KMS-11 (cell line): ENCODE measurements at regions not wholly inside any gene's neighbourhood (a gene's known extent, or its start where the extent isn't known, plus 50 kb on each side); places are given as distances from the start of the nearest gene placed in this dataset.

Source experiments
- H2AFZ ChIP-seq: fragments of 200-600 bp; sonication (generic); 2 replicates; pipeline ENCODE4 v1.6.1; 2016; ENCODE audit warnings: antibody characterized with exemption, mixed run types, low read depth
- H3K27ac ChIP-seq: fragments of 200-600 bp; sonication (generic); 2 replicates; pipeline ENCODE4 v1.6.1; 2016; ENCODE audit warnings: mild to moderate bottlenecking, mixed run types
- H3K27me3 ChIP-seq: fragments of 200-600 bp; sonication (generic); 2 replicates; pipeline ENCODE4 v1.6.1; 2017; ENCODE audit warnings: mild to moderate bottlenecking, low read depth, mixed run types, moderate library complexity; ENCODE audit not compliant: insufficient read depth
- H3K36me3 ChIP-seq: fragments of 200-600 bp; sonication (generic); 2 replicates; pipeline ENCODE4 v1.6.1; 2017; ENCODE audit warnings: mild to moderate bottlenecking, mixed run types; ENCODE audit not compliant: insufficient read depth
- H3K4me1 ChIP-seq: fragments of 200-600 bp; sonication (generic); 2 replicates; pipeline ENCODE4 v1.6.1; 2016; ENCODE audit warnings: mild to moderate bottlenecking, low read depth, mixed run types; ENCODE audit not compliant: poor library complexity, severe bottlenecking
- H3K4me2 ChIP-seq: fragments of 200-600 bp; sonication (generic); 2 replicates; pipeline ENCODE4 v1.7.0; 2016; ENCODE audit warnings: mild to moderate bottlenecking, mixed run types
- H3K4me3 ChIP-seq: fragments of 200-600 bp; sonication (generic); IDR thresholded peaks from 2 replicates; pipeline ENCODE4 v1.6.1; 2017; ENCODE audit warnings: low read depth, low read length, mixed read lengths; ENCODE audit not compliant: insufficient read depth
- H3K79me2 ChIP-seq: fragments of 200-600 bp; sonication (generic); 2 replicates; pipeline ENCODE4 v1.6.1; 2016; ENCODE audit warnings: low read depth, mixed run types; ENCODE audit not compliant: insufficient read depth
- H3K9ac ChIP-seq: fragments of 200-600 bp; sonication (generic); 2 replicates; pipeline ENCODE4 v1.6.1; 2016; ENCODE audit warnings: mild to moderate bottlenecking, mixed run types
- H4K20me1 ChIP-seq: fragments of 200-600 bp; sonication (generic); 2 replicates; pipeline ENCODE4 v1.6.1; 2016; ENCODE audit warnings: mild to moderate bottlenecking, mixed run types; ENCODE audit not compliant: insufficient read depth
- TF ChIP-seq, protein P1 (sequence below): fragments of 200-600 bp; sonication (generic); conservative IDR thresholded peaks from 2 replicates; pipeline ENCODE4 v1.6.1; 2017; ENCODE audit warnings: low read depth, mild to moderate bottlenecking, antibody characterized with exemption, low read length, moderate library complexity, mixed read lengths

DNA sequence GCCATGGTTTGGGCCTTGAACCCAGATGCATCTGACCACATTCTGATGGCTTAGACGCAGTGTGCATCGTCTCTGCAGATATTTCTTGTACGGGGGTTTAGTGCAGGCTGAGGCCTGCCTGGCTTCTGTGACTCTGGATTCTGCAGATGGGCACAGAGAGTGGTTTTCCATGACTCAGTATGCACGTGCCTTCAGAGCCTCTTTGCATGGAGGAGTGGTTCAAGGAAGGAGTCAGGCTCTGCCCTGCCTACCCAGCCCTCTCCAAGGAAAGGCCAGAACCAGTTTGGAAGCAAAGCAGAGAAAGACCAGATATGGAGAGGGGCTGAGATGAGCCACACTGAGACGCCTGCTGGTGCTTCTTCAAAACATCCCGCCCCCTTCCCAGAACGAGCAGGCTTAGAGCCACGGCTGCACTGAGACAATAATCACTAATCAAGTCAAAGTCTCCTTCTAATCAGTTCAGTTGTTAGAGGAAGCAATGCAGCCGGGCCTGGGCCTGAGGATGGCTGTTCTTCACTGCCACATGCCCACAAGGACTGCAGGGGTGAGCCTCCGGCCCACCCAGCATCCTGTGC, 308.9 kb downstream of the NXPE2 start:
- H3K4me2 ChIP-seq, result no peak overlapping the region
- no peak overlapping the region for H3K27ac ChIP-seq
- no peak overlapping the region for H3K9ac ChIP-seq
- H2AFZ ChIP-seq, result no peak overlapping the region
- H3K36me3 ChIP-seq, result no peaks in the 10 kb centered on the region
- TF ChIP-seq, protein P1, sequence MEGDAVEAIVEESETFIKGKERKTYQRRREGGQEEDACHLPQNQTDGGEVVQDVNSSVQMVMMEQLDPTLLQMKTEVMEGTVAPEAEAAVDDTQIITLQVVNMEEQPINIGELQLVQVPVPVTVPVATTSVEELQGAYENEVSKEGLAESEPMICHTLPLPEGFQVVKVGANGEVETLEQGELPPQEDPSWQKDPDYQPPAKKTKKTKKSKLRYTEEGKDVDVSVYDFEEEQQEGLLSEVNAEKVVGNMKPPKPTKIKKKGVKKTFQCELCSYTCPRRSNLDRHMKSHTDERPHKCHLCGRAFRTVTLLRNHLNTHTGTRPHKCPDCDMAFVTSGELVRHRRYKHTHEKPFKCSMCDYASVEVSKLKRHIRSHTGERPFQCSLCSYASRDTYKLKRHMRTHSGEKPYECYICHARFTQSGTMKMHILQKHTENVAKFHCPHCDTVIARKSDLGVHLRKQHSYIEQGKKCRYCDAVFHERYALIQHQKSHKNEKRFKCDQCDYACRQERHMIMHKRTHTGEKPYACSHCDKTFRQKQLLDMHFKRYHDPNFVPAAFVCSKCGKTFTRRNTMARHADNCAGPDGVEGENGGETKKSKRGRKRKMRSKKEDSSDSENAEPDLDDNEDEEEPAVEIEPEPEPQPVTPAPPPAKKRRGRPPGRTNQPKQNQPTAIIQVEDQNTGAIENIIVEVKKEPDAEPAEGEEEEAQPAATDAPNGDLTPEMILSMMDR, result no peak
- no peaks in the 10 kb centered on the region for H3K4me1 ChIP-seq
- H3K4me3 ChIP-seq, result no peak overlapping the region
- no peaks in the 10 kb centered on the region for H3K27me3 ChIP-seq
- no peaks in the 10 kb centered on the region for H4K20me1 ChIP-seq
- no peaks in the 10 kb centered on the region for H3K79me2 ChIP-seq

- Histone ChIP-seq H3K4me1 (no peaks in the 10 kb centered on the region), H2AFZ (no peak overlapping the region), H4K20me1 (no peaks in the 10 kb centered on the region), H3K27ac (no peak overlapping the region), H3K4me3 (no peak overlapping the region), H3K27me3 (no peaks in the 10 kb centered on the region), H3K4me2 (no peak overlapping the region), H3K9ac (no peak overlapping the region), H3K36me3 (no peaks in the 10 kb centered on the region), H3K79me2 (no peaks in the 10 kb centered on the region)
- TF ChIP-seq, protein P1, result no peak
Measured at GRCh38 chr11:114988644-114989043, 310.3 kb downstream of the NXPE2 start.

GRCh38 chr11:114989536-114989935, 311.2 kb downstream of the NXPE2 start:
- Histone ChIP-seq H3K4me1 (no peaks in the 10 kb centered on the region), H4K20me1 (no peaks in the 10 kb centered on the region), H3K27ac (no peak overlapping the region), H3K4me3 (no peak overlapping the region), H3K79me2 (no peaks in the 10 kb centered on the region), H2AFZ (no peak overlapping the region), H3K4me2 (no peak overlapping the region), H3K36me3 (no peaks in the 10 kb centered on the region), H3K27me3 (no peaks in the 10 kb centered on the region), H3K9ac (no peak overlapping the region)
- TF ChIP-seq, protein P1, result no peak

- Histone ChIP-seq H3K4me1 (no peaks in the 10 kb centered on the region), H3K79me2 (no peaks in the 10 kb centered on the region), H2AFZ (no peak overlapping the region), H3K27ac (no peak overlapping the region), H4K20me1 (no peaks in the 10 kb centered on the region), H3K4me3 (no peak overlapping the region), H3K4me2 (no peak overlapping the region), H3K36me3 (no peaks in the 10 kb centered on the region), H3K27me3 (no peaks in the 10 kb centered on the region), H3K9ac (no peak overlapping the region)
- TF ChIP-seq, protein P1, result no peak
Measured at GRCh38 chr11:115005663-115006062, 327.3 kb downstream of the NXPE2 start.
